GM21825 (cell line): ENCODE measurements at regions not wholly inside any gene's neighbourhood (a gene's known extent, or its start where the extent isn't known, plus 50 kb on each side); places are given as distances from the start of the nearest gene placed in this dataset.
"Not testable (repeated sequence)": the region's sequence is repeated elsewhere in the genome, so short reads cannot be mapped to it uniquely, and the experiment has no call there.

ENCODE experiments used
- ATAC-seq: cut with Tn5 transposase; IDR thresholded peaks from one replicate; pipeline ENCODE4 v1.9.1; 2021; ENCODE audit warnings: mild to moderate bottlenecking, moderate library complexity; ENCODE audit not compliant: unreplicated experiment

DNA sequence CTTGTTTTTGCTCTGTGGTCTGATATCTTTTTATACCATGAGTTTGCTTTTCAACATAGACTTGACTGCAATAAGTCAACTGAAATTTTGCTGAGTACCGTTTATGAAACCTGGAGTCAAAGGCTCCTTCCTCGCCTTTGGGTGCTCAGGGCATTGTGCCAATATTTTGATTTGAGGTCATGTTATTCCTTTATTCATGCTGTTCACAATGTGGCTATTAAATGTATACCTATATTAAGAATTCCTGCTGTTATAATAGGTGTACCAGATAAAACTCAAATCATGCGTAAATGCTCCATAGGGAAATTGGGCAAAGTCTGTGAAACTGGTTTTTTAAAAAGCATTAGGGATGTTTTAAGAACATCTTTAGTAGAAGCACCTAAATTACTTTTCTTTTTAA is 334.0 kb upstream of the NUDT12 start:
- no peak for ATAC-seq

- no peak for ATAC-seq
These were observed 333.1 kb upstream of the NUDT12 start for GRCh38 chr5:103895738-103896137.

GRCh38 chr5:103894882-103895281 is 332.3 kb upstream of the NUDT12 start:
- no peak for ATAC-seq

GRCh38 chr5:103891151-103891550 is 328.6 kb upstream of the NUDT12 start:
- ATAC-seq, result no peak

DNA sequence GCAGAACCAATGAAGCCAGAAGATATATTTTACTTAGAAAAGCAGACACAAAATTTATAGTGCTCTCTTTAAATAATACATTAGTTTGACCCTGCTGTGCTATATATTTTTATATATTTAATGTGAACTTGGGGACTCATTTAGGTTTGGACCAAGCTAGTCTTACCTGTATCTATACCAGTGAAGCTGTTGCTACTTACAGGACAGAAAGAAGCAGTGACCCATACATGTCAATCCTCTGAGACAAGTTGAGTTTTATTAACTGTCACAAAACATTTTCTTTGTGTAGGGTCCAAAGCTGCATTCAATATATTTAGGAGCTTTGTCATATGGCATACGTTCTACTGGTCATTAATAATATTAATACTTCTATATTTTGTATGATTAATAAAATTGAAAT is 327.7 kb upstream of the NUDT12 start:
- ATAC-seq, result no peak

DNA sequence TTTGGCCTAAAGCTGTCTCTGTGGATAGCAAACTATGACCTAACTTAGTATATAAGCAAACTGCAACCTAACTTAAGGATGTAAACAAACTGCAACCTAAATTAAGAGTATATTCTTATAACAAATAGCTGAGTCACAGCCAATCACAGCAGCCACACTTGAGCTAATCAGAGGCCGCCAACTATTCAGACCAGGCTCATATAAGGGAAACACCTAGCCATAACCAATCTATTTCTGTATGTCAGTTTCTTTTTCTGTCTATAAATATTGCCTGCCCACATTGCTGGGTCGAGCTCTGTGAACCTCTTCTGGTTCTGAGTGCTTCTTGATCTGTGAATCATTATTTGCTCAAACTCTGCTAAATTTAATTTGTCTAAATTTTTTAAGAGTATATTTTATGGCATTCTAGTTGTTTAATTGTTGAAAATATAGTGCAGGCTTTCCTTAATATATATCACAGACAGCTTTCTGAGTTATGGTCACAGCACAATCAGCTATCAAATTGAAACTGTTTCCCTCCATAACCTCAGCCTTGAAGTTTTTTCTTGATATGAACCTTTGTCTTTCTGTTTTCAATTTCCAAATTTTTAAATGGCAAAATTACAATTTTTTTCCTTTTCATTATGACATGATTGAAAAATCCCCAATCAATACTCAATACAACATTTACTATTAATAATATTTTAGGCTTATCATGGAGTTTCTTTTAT is 327.1 kb upstream of the NUDT12 start:
- ATAC-seq, result no peak

DNA sequence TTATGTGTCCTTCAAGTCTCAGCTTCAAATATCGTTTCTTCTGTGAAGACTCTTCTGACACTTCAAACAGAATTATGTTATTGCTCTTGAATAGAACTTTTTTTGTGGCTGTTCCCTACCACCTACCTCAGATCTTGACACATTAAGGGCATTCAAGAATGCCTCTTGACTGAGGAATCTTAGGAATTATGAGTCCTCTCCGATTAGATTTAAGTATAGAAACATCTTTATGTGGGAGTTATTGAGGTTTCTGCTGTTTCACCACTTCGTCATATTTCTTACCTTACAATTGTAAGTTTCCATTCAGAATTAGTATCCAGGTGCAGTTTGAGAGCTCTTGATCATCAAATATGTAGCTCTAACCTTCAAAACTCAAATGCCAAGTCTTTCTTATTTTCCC is 324.2 kb upstream of the NUDT12 start:
- ATAC-seq, result no peak

DNA sequence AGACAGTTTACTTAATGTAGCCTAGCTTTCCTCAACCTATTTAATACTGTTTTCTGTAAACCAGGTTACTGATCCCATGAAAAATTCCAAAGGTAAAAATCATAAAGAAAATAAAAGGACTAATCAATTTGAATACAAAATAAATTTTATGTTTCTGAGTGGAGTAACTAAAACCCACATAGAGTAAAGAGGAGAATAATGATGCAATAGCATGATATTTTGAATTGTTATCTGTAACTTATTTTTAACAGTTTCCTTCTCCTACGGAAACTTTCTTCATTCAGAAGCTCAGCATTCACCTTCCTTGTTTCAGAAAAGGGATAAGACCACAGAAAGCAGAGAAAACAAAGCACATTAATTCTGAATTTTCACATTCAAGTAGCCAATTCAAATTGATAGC is 320.6 kb upstream of the NUDT12 start:
- ATAC-seq, result no peak

GRCh38 chr5:103881560-103881959 is 319.0 kb upstream of the NUDT12 start:
- ATAC-seq, result no peak

GRCh38 chr5:103867857-103868598 is 305.4 kb upstream of the NUDT12 start:
- no peak for ATAC-seq

DNA sequence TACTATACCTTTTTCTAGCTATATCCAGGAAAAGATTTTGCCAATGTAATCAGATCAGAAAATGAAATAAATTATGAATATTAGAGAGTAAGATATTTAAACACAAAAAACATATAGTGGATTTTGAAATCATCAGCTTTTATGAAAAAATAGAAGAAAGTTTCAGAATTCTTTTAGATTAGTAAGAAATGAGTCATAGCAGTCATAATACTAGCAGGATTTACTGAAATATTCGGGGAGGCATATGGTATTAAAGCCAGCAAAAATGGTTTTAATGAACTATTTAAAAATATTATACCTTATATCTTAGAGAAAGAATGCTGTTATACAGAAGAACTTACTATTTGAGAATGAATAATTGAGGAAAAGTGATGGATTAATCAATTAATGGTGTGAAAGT is 303.6 kb upstream of the NUDT12 start:
- ATAC-seq, result no peak

DNA sequence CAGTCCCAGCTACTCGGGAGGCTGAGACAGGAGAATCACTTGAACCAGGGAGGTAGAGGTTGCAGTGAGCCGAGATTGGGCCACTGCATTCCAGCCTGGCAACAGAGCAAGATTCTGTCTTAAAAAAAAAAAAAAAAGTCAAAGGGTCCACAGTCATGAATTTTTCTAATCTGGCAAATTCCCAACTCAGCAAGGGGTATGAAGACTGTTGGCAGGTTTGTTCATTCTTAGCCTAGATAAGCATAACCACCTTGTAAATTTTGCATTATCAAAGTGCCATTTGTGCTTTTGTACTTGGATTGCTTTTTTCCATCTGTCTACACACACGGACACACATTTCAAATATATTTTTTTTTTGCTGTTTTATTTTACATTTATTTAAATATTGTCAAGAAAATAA is 299.8 kb upstream of the NUDT12 start:
- no peak for ATAC-seq

- ATAC-seq, result no peak
These were observed 297.7 kb upstream of the NUDT12 start for GRCh38 chr5:103860327-103860726.

DNA sequence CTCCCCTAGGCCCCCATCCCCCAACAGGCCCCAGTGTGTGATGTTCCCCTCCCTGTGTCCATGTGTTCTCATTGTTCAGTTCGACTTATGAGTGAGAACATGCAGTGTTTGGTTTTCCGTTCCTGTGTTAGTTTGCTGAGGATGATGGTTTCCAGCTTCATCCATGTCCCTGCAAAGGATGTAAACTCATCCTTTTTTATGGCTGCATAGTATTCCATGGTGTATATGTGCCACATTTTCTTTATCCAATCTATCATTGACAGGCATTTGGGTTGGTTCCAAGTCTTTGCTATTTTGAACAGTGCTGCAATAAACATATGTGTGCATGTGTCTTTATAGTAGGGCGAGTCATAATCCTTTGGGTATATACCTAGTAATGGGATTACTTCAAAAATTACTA is 295.8 kb upstream of the NUDT12 start:
- ATAC-seq, result not testable (repeated sequence)

- ATAC-seq, result no peak
These were observed 288.5 kb upstream of the NUDT12 start for GRCh38 chr5:103851091-103851490.

DNA sequence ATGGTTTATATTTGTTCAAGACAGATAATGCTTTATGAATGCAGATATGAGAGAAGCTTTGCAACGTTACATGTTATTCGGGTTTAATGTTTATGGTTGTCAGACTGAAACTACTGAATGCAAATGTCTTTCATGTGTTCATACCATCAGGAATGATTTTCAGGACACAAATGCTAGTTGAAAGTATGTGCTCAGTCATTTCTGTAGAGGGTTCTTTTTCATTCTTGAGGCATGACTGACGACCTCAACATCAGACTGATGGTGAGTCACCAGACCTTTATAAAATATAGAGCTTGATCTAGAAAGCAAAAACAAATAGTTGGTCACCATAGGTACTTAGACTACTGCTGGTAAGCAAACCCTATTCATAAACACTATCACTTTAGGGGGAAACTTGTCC is 287.3 kb upstream of the NUDT12 start:
- no peak for ATAC-seq

- no peak for ATAC-seq
These were observed 284.5 kb upstream of the NUDT12 start for GRCh38 chr5:103847060-103847459.

DNA sequence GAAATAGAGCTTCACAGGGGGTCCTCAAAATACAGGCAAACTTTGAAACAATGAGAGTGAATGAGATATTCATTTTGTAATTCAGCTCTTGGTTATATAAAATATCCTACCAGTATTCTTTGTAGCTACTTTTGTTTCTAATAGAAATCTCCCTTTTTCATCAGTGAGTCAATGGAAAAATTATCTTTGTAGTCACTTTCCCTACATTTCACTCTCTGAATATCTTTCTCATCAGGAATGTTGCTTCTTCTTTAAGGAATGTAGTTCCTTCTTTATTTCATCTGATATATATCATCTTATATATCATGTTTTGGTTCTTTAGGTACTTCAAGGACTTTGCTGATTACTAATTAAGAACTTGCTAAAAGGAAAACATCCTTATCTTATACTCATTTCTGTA is 280.3 kb upstream of the NUDT12 start:
- no peak for ATAC-seq

- no peak for ATAC-seq
These were observed 278.0 kb upstream of the NUDT12 start for GRCh38 chr5:103840600-103840999.

DNA sequence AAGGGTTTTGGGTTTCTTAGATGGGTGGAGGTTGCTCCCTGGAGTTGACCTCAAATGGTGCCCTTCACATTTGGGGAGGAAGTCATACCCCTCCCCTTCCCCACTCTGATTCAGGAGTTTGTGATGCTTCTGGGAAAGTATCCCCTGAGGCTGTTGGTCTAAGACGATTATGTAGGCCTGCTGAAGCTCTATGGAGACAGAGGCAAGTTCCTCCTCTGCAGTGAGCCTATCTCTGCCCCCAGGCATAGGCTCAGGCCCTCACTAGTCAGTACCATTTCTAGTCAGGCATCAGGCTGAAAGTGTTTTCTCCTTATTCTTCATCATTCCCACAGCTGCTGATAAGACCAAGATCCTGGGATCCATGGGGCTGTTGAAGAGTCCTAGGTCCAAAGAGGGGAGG is 271.6 kb upstream of the NUDT12 start:
- no peak for ATAC-seq

GRCh38 chr5:103829585-103829984 is 267.0 kb upstream of the NUDT12 start:
- ATAC-seq, result no peak

GRCh38 chr5:103827976-103828375 is 265.4 kb upstream of the NUDT12 start:
- ATAC-seq, result no peak

DNA sequence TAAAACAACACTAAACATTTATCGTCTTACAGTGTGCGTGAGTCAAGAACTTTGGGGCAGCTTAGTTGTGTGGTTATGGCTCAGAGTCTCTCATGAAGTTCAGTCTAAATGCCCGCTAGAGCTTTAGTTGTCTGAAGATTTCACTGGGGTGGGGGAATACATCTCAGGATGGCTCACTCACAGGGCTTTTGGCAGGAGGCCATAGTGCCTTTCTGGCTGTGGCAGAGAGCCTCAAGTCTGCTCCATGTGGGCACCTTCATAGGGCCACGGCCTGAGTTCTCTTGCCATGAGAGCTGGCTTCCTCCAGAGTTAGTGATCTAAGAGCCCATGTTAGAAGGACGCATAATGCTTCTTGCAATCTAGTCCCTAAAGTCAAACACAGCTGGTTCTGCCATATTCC is 258.8 kb upstream of the NUDT12 start:
- ATAC-seq, result no peak
